ENCODE measurements at regions not wholly inside any gene's neighbourhood (a gene's known extent, or its start where the extent isn't known, plus 50 kb on each side); places are given as distances from the start of the nearest gene placed in this dataset.

DNA sequence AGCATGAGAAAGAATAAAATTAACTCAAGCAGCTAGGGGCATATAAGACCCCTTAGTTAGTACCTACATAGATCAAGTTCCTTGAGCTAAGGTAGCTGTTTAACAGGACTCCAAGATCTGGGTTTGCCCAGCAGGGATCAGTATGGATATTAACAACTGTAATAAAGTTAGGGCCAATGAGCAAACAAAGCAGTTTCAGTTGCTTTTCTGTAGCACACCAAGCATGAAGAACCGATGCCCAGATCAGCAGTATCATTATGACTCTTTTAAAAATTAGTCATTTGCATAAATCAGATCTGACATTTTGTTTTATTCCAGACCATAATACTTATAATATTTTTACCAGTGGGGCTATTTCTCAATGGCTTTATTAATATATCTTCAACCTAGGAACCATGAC lies 80.9 kb downstream of the C4orf33 start:
- TF ChIP-seq CTCF (IDR thresholded peaks at IDR 0.05; ENCODE audit: borderline replicate concordance, extremely low read depth, low read length, poor library complexity, severe bottlenecking) (no peak), EZH2 (IDR thresholded peaks at IDR 0.05; ENCODE audit: borderline replicate concordance, low read depth, low read length, severe bottlenecking) (no peak)

Measured in DND-41 (cell line).